Right forelimb (tissue), 1 donor: ENCODE measurements at regions not wholly inside any gene's neighbourhood (a gene's known extent, or its start where the extent isn't known, plus 50 kb on each side); places are given as distances from the start of the nearest gene placed in this dataset.

Experiments used
- DNase-seq: peaks from one replicate; pipeline ENCODE4 v3.0.0-alpha.2; 2018

DNA sequence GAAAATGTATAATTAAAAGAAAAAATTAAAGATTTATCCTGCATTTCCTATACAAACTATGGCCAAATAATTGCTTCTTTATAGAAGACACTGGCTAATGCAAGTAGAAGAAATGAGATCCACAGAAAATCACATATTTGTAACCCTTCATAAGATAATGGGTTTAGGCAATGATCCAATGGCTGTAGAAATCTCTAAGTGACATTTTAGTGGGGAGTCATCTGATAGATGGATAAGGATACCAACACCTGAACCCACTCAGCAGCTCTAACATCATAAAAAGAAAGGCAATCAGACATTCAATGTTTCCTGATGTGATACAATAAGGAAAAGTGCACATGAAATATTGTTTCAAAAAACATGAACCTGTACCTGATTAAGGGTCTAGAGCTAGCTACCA, 297.5 kb downstream of the CXCL12 start:
- DNase-seq, result no peak

- no peak for DNase-seq
Measured at GRCh38 chr10:44083719-44084400, 301.0 kb downstream of the CXCL12 start.

DNA sequence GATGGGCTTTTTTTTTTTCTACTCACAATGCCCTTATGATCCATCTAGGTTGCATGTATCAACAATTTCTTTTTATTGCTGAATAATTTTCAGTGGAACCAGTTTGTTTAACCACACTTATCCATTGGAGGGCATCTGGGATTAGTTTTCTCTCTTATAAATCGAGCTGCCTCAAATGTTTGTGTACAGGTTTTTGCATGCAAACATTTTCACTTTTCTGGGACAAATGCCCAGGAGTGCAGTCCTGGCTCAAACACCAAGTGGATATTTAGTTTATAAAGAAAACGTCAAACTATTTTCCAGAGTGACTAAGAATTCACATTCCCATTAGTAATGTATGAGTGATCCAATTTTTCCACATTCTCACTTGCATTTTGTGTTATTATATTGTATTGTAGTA, 313.4 kb downstream of the CXCL12 start:
- DNase-seq, result no peak

DNA sequence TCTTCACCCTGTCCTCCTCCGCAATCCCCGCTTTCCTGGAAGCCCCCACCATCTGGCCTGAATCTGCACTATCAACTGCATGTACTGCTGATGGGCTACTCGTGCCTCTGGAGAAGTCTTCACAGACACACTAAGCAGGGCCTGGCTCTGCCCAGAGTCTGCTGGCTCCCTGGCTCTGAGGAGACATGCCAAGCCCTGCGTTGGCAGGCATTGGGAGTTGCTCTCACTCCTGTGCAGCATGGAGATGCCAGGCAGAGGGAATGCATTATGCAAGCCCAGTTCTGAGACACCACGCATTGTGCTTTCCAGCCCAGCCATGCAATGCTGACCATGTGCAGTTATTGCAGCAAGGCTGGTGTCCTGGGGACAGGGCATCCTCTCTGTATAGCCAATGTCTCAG, 314.6 kb downstream of the CXCL12 start:
- DNase-seq, result no peak

- no peak for DNase-seq
Measured at GRCh38 chr10:44069573-44069972, 315.3 kb downstream of the CXCL12 start.

DNA sequence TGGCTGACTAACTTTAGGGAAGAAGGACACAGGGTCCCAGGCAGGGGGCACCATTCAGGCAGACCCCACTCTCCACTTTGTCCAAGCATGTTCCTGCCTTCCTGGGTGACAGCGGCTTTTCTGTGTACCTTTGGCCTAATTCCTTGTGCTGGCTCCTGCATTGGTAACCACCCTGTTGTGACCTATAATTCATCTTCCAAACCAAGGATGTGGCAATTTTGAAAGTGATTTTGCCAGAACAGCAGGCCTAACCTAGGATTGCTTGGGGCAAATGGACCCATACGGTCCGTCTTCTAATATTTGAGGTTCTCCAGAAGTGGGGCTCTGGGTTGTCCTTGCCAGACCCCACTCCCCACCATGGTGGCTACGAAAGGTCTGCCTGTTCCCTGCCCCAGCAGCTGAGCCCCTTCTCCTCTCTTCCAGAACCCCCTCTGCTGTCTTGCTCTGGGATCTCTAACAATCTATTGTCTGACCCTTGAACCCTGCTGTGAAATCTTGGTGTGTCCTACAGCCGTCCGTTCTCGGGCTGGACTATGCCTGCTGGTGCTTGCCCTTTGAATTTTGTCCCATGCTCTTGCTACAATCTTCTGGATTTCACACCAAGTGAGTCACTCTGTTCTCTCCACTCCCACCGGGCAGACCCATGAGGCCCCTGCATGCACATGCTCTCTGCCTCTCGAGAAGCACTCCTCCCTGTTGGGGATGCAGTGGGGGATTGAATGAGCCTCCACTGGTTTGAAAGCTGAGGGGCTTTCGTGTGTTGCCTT, 316.0 kb downstream of the CXCL12 start:
- DNase-seq, result no peak

- DNase-seq, result no peak
Measured at GRCh38 chr10:44067432-44067831, 317.5 kb downstream of the CXCL12 start.

DNA sequence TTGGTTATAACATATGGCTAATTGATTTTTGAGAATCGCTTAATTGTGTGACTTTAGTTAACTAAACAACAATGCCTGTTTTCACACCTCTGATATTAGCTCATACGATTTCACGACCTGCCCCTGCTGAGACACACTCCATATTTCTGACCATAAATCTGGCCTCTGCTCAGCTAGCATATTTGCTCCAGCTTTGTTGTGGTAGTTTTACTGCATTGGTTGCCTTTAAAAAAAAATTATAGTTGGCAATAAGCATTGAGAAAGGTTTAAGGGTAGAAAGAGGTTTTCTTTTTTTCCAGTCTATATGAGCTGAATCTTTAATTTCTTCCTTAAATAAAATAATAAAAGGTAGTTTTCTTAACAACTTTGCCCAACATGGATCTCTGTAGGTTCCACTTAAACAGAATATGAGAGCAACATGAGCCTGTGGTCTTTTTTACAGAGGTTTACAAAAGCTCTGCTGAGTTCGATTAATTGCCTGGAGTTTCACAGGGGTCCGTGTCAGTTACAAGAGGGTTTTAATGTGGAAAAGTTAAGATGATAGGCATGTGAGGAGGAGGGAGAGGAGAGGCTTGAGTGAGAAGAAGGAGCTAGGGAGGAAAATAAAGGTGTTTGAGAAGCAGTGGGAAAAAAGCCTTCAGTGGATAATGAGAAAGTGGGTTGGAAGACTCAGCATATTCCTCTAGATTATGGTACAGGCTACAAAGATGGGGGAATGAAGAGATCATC, 318.2 kb downstream of the CXCL12 start:
- DNase-seq, result peak; percentile 19

- DNase-seq, result peak; percentile 49
Measured at GRCh38 chr10:44065788-44066526, 318.9 kb downstream of the CXCL12 start.

DNA sequence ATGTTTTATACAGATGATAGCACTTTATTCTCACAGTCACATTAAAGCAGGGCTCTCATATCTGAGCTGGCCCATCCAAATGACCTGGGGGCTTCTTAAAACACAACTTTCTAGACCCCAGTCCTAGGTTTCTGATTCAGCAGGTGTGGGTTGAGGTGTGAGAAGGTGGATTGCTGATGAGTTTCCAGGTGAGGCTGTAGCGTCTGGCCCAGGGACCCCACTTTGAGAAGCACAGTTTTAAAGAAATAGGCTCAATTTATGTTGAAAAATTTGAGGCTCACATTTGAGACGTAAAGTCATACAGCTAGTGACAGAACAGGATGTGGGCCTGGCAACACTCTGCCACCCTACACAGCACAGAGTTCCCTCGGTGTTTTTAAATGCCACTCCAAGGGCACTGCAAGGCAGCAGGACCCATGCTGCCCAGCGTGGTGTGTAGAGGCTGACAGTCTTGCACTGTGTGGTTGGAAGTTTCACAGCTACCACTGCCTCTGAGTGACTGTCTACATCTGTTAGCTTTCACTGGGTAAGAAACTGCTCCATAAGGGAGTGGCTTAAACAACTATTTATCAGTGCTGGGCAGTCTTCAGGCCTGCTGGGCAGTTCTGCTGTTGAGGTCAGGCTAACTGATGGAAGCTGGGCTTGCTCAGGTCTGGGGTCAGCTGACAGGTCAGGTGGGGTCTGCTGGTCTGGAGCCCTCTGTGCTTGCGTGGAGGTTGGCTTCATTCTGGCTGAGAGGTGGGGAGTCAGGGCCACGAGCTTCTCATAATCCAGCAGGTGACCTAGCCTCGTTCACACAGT, 319.7 kb downstream of the CXCL12 start:
- DNase-seq, result no peak

- peak; percentile 31 for DNase-seq
Measured at GRCh38 chr10:44064317-44064716, 320.6 kb downstream of the CXCL12 start.

- DNase-seq, result no peak
Measured at GRCh38 chr10:44063686-44064085, 321.2 kb downstream of the CXCL12 start.

DNA sequence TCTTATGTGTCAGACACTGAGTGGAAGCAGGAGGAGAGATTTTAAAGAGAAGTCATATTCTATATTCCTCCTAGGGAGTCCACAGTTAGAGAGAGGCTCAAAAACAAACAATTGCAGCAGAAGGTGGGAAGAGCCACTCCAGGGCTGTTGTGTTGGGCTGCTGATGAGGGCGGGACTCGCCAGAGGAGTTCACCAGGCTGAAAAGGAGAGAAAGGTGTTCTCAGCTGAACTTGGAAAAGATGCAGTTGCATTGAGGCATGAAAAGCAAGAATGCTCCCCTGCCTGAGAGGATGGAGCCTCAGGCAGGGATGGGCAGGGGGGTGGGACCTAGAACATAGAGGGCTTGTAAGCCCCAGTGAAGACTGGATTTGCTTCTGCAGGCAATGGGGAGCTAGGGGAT, 324.2 kb downstream of the CXCL12 start:
- peak; percentile 21 for DNase-seq

- DNase-seq, result peak; percentile 20
Measured at GRCh38 chr10:44060221-44060620, 324.7 kb downstream of the CXCL12 start.

GRCh38 chr10:44058259-44058658, 326.6 kb downstream of the CXCL12 start:
- DNase-seq, result no peak

- no peak for DNase-seq
Measured at GRCh38 chr10:44056967-44057805, 327.7 kb downstream of the CXCL12 start.

DNA sequence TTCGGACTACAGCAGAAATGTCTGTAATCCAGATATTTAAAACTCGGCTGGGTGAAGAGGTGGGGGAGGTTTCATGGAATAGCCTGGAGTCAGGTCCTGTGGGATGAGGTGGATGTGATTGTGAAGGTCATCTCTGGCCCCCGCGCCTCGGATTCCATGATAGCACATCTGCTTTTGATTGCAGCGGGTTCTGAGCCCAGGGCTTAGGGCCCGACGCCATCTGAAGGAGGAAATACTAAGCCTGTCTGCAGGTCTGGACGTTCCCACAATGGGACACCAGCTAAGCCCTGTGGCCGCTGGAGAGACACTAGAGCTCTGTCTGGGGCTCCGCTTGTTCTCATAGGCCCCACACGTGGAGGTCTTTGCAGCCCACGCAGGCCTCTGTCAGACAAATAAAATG, 328.7 kb downstream of the CXCL12 start:
- DNase-seq, result no peak

- no peak for DNase-seq
Measured at GRCh38 chr10:44054046-44054445, 330.9 kb downstream of the CXCL12 start.

DNA sequence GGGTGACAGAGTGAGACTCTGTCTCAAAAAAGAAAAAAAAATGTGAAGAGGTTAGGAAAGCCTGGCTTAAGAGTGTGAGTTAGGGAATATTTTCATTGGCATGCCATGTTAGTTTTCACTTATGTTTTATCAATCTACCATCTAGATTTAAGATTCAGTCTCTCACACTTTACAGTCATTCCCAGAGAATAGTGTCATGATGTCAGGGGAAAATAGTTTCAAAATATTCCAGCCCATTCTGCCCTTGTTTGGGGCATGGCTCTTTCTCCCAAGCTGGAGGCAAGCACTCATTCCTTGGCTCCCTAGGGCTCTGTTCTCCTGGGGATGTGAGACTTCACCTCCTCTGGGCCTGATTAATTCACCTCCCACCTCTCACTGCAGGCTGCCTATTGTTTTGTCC, 331.5 kb downstream of the CXCL12 start:
- no peak for DNase-seq

- DNase-seq, result peak; percentile 17
Measured at GRCh38 chr10:44051584-44052385, 333.1 kb downstream of the CXCL12 start.
